C4-2B (cell line): ENCODE measurements at regions not wholly inside any gene's neighbourhood (a gene's known extent, or its start where the extent isn't known, plus 50 kb on each side); places are given as distances from the start of the nearest gene placed in this dataset.

Source experiments
- H3K27ac ChIP-seq: fragments of 450-650 bp; 2 replicates; pipeline ENCODE4 v1.5.1; 2017
- CTCF ChIP-seq: fragments of 450-650 bp; conservative IDR thresholded peaks from 2 replicates; pipeline ENCODE4 v1.5.1; 2017; ENCODE audit warnings: mild to moderate bottlenecking
- ZFX ChIP-seq: fragments of 450-650 bp; IDR thresholded peaks from 2 replicates; pipeline ENCODE4 v1.6.1; 2017

- no peak overlapping the region for H3K27ac ChIP-seq
- TF ChIP-seq ZFX (no peak), CTCF (no peak)
Observed at GRCh38 chr1:165034136-165034809, 322.2 kb downstream of the LMX1A start.

GRCh38 chr1:165031001-165031400 is 325.5 kb downstream of the LMX1A start:
- no peak overlapping the region for H3K27ac ChIP-seq
- no peak for TF ChIP-seq ZFX
- no peak for TF ChIP-seq CTCF

GRCh38 chr1:165025805-165026204 is 330.7 kb downstream of the LMX1A start:
- H3K27ac ChIP-seq = no peak overlapping the region
- TF ChIP-seq ZFX = no peak
- TF ChIP-seq CTCF = no peak

GRCh38 chr1:165014753-165015152 is 341.8 kb downstream of the LMX1A start:
- TF ChIP-seq CTCF = no peak
- TF ChIP-seq ZFX = no peak
- no peak overlapping the region for H3K27ac ChIP-seq

- TF ChIP-seq ZFX (no peak), CTCF (no peak)
- H3K27ac ChIP-seq = no peak overlapping the region
Observed at GRCh38 chr1:165011991-165012531, 344.5 kb downstream of the LMX1A start.

- no peak overlapping the region for H3K27ac ChIP-seq
- TF ChIP-seq CTCF (no peak), ZFX (no peak)
Observed at GRCh38 chr1:165011186-165011585, 345.3 kb downstream of the LMX1A start.

GRCh38 chr1:165010418-165011070 is 346.0 kb downstream of the LMX1A start:
- TF ChIP-seq ZFX (no peak), CTCF (no peak)
- H3K27ac ChIP-seq = no peak overlapping the region
